GM12865 (cell line): ENCODE measurements at regions not wholly inside any gene's neighbourhood (a gene's known extent, or its start where the extent isn't known, plus 50 kb on each side); places are given as distances from the start of the nearest gene placed in this dataset.

Experiments used
- DNase-seq: peaks from one replicate; pipeline ENCODE4 v3.0.0; 2010; ENCODE audit warnings: low read depth
- H3K4me3 ChIP-seq: 2 replicates; pipeline ENCODE4 v1.5.1; 2011; ENCODE audit warnings: mild to moderate bottlenecking, low read depth, low read length, control low read depth
- TF ChIP-seq, protein P1 (sequence below): IDR thresholded peaks from 2 replicates; pipeline ENCODE4 v1.5.1; 2011; ENCODE audit warnings: low read length, control low read depth, low read depth, inconsistent platforms; ENCODE audit not compliant: insufficient read depth; ENCODE audit errors: missing control alignments

DNA sequence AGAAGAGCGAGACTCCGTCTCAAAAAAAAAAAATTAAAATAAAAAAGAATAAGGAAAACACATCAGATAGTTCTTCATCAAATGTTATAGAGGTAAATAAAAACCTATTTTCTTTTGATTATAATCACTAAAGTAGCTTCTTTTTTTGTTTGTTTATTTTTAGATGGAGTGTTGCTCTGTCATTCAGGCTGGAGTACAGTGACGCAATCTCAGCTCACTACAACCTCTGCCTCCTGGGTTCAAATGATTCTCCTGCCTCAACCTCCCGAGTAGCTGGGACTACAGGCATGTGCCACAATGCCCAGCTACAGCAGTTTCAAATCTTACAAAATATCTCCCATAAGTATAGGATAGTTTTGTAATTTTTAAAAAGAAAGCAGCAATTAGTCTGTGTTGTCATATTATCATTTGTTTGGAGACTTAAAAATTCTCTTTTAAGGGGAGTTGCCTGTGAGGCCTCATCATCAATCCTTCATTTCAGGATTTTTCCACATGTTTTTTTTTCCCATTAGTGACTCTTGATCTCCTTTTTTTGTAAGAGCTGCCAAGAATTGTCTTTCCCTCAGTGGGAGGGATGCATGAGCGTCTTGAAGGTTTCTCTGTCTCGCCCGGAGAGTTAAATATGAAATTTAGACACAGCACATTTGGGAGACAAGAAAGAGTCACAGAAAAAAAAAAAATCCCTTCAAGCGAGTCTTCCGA is 275.9 kb downstream of the CDCA7 start:
- TF ChIP-seq, protein P1, sequence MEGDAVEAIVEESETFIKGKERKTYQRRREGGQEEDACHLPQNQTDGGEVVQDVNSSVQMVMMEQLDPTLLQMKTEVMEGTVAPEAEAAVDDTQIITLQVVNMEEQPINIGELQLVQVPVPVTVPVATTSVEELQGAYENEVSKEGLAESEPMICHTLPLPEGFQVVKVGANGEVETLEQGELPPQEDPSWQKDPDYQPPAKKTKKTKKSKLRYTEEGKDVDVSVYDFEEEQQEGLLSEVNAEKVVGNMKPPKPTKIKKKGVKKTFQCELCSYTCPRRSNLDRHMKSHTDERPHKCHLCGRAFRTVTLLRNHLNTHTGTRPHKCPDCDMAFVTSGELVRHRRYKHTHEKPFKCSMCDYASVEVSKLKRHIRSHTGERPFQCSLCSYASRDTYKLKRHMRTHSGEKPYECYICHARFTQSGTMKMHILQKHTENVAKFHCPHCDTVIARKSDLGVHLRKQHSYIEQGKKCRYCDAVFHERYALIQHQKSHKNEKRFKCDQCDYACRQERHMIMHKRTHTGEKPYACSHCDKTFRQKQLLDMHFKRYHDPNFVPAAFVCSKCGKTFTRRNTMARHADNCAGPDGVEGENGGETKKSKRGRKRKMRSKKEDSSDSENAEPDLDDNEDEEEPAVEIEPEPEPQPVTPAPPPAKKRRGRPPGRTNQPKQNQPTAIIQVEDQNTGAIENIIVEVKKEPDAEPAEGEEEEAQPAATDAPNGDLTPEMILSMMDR: no peak
- no peak for DNase-seq
- H3K4me3 ChIP-seq: no peak overlapping the region

DNA sequence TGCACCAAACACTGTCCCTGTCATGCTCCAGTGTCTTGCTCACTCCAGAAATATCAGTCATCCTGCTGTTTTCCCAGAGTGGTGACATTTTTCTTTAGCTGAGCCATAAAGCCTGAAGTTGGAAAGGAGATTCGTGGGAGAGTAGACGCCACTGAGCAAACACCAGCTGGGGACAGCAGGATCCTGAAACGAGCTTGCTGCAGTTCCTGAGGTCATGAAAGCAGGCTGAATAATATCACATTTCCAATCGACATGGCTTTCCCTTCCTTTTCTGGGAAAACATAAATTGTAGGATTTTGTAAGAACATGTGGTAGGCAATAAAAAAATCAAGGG is 276.4 kb downstream of the CDCA7 start:
- TF ChIP-seq, protein P1: no peak
- no peak overlapping the region for H3K4me3 ChIP-seq
- DNase-seq: no peak

DNA sequence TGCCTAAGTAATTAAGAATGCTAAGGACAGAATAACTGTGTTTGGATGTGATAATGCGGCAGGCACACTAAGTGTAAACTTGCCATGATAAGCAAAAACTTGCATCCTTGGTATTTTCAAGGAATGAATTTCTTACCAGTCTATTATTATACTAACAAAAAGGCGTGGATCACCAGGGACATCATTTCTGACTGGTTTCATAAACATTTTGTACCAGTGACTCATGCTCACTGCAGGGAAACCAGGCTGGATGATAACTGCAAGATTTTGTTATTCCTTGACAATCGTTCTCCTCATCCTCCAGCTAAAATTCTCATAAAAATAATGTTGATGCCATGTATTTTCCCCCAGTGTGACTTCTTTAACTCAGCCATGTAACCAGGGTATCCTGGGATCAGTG is 289.5 kb downstream of the CDCA7 start:
- no peak for DNase-seq
- no peak overlapping the region for H3K4me3 ChIP-seq
- TF ChIP-seq, protein P1: no peak

DNA sequence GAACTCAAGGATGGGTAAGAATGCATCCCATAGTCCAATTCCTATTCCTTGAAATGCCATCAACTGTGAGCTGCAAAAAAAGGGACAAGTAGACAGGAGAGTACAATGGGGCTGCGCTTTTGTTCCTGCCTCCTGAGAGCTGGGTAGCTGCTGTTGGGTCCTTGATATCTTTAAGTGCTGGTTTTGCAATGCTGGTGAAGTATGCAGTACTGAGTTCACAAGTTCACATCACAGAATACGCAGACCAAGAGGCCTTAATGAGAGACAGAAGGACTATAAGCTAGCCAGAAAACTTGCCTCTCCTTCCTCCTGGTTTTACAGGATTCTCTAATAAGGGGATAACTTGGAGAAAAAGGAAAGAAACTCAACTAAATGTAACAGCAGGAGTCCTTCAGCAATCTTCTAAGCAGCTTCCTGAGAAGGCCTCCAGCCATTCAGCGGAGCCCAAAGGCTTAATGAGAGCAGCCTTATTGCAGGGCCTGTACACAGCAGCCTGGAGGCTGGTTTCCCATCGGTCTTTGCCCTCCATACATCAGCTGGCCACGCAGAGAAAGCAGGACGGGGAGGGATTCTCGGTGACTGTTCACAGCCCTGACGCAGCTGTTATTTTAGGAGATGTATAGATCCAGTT is 293.1 kb downstream of the CDCA7 start:
- no peak overlapping the region for H3K4me3 ChIP-seq
- TF ChIP-seq, protein P1: no peak
- no peak for DNase-seq

DNA sequence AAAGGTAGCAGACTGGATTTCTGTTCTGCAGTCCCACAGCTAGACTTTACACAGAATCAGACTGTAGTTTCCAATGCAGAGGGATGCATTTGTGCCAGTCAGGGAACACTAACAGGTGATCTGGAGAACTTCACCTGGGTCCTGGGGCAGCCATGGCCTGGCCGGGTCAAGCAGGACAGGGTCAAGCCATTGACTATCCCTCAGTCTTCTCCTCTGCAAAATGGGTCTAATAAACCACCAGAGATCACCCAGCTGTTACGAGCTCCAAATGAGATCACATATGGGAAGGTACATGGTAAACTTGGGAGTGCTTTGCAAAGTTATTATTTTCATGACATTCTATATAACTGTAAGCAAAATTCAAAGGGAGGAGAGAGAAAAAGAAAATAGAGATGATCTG is 294.1 kb downstream of the CDCA7 start:
- no peak for DNase-seq
- no peak overlapping the region for H3K4me3 ChIP-seq
- TF ChIP-seq, protein P1: no peak

DNA sequence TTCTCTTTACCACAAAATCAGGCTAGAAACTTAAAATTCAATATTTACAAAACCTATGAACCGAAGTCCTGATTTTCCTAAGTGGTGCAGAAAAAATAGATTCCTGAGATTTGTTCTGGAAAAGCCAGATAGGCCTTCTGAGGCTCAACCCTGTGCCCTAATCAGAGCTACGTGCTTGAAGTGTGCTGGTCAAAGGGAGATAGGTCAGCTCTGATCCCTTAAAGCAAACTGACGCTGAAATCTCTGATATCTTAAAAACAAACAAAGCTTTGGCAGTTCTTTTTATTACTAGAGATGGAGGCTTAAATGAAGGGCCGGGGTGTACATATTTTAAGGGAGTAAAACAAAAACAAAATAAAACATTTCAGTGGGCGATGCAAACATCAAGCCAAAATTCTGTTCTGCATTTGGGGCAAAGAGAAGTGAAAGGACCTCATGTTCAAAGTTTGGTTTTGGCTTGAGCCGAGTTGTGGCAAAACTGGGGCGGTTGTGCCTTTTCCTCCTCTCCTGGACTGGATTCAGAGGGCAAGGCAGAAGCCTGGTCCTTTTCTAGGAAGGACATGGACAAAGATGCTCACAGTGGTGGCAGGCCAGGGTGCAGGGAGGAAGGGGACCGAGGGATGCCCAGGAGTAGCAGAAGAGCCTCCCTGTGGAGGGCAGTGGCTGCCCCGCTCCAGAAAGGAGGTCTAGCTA is 295.0 kb downstream of the CDCA7 start:
- TF ChIP-seq, protein P1: no peak

More for the DNA sequence above, 295.0 kb downstream of the CDCA7 start:
- no peak for DNase-seq
- no peak overlapping the region for H3K4me3 ChIP-seq
